ENCODE measurements at regions not wholly inside any gene's neighbourhood (a gene's known extent, or its start where the extent isn't known, plus 50 kb on each side); places are given as distances from the start of the nearest gene placed in this dataset.

DNA sequence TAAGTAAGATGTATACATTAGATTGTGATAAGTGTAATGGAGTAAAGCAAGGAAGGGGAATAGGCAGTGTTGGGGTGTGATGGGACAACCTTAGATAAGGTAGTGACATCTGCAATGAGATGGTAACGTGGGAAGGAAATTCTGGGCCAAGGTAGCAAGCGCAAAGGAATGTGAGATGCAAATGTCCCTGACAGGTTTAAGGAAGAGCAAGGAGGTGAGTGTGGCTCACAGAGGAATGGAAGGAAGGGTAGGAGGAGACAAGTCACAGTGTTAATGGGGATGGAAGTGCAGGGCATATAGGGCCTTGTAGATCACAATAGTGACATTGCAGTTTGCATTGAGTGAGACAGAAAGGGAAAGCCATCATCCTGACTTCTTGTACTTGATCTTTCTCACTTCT, 170.9 kb upstream of the FAM98A start:
- no peak overlapping the region for H3K27ac ChIP-seq (ENCODE audit: low read depth in 2 of 2, low read length in 1 of 2)
- WGBS (ENCODE audit: low lambda C conversion rate): 35% methylated on average over 2 of the region's 2 CpGs
- no peaks in the 10 kb centered on the region for H3K36me3 ChIP-seq (replicated peaks in 1 of 2; ENCODE audit: control insufficient read depth in 1 of 2, insufficient read depth in 2 of 2, low read length in 1 of 2)
- no peaks in the 10 kb centered on the region for H3K9me3 ChIP-seq
- H3K4me3 ChIP-seq (ENCODE audit: low read depth in 2 of 2, low read length in 1 of 2): no peak overlapping the region
- no peaks in the 10 kb centered on the region for H3K79me2 ChIP-seq (ENCODE audit: insufficient read depth)
- H3F3A ChIP-seq (replicated peaks; ENCODE audit: insufficient read depth): no peaks in the 10 kb centered on the region
- H4K20me1 ChIP-seq (ENCODE audit: insufficient read depth): no peaks in the 10 kb centered on the region
- TF ChIP-seq FOSL2 (IDR thresholded peaks at IDR 0.05; ENCODE audit: borderline replicate concordance, low read depth) (no peak), RAD21 (IDR thresholded peaks at IDR 0.05; ENCODE audit: low read length) (no peak)
- no peak overlapping the region for H3K4me2 ChIP-seq
- no peaks in the 10 kb centered on the region for H3K9me2 ChIP-seq
- ChIA-PET POLR2A (no interaction called here), CTCF (no interaction called here)
- no peak overlapping the region for H3K9ac ChIP-seq
- H2AFZ ChIP-seq (ENCODE audit: low read depth): no peak overlapping the region
- DNase-seq: no peak
- H3K27me3 ChIP-seq (ENCODE audit: insufficient read depth): no peaks in the 10 kb centered on the region
- no peaks in the 10 kb centered on the region for H3K4me1 ChIP-seq (ENCODE audit: control insufficient read depth in 1 of 2, insufficient read depth in 2 of 2, low read depth in 1 of 2, low read length in 1 of 2)

DNA sequence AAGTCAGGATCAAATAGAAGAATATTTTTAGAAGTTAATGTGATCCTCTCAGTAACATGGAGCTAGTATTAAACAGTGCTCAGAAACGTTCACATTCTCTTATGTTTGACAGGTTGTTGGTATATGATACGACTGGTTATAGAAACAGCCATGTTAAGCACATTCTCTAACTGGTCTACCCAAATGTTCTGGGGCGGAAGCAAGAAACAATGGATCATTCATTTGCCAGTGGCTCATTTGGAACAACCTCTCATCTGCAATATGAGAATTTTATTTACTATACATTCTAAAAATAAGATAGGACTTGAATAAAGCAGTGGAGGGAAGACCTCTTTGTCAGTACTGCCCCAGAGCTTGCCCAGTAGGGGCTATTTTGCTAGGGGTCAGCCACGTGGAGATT, 167.1 kb upstream of the FAM98A start:
- Histone ChIP-seq H3K27me3 (ENCODE audit: insufficient read depth) (no peaks in the 10 kb centered on the region), H4K20me1 (ENCODE audit: insufficient read depth) (no peaks in the 10 kb centered on the region), H3K27ac (ENCODE audit: low read depth in 2 of 2, low read length in 1 of 2) (no peak overlapping the region), H3K79me2 (ENCODE audit: insufficient read depth) (no peaks in the 10 kb centered on the region), H3K4me3 (ENCODE audit: low read depth in 2 of 2, low read length in 1 of 2) (no peak overlapping the region), H3K9me2 (no peaks in the 10 kb centered on the region), H3K4me1 (ENCODE audit: control insufficient read depth in 1 of 2, insufficient read depth in 2 of 2, low read depth in 1 of 2, low read length in 1 of 2) (no peaks in the 10 kb centered on the region), H3K9me3 (no peaks in the 10 kb centered on the region), H3K36me3 (replicated peaks in 1 of 2; ENCODE audit: control insufficient read depth in 1 of 2, insufficient read depth in 2 of 2, low read length in 1 of 2) (no peaks in the 10 kb centered on the region), H3F3A (replicated peaks; ENCODE audit: insufficient read depth) (no peaks in the 10 kb centered on the region), H3K4me2 (no peak overlapping the region), H2AFZ (ENCODE audit: low read depth) (no peak overlapping the region), H3K9ac (no peak overlapping the region)
- 3% methylated on average over 4 of the region's 4 CpGs for WGBS (ENCODE audit: low lambda C conversion rate)
- ChIA-PET CTCF (no interaction called here), POLR2A (no interaction called here)
- TF ChIP-seq RXRA (IDR thresholded peaks at IDR 0.05; ENCODE audit: borderline replicate concordance, low read depth): no peak
- no peak for TF ChIP-seq NRF1 (IDR thresholded peaks at IDR 0.05; ENCODE audit: low read depth, low read length)
- no peak for TF ChIP-seq NFIC (IDR thresholded peaks at IDR 0.05; ENCODE audit: borderline replicate concordance)
- DNase-seq: no peak

DNA sequence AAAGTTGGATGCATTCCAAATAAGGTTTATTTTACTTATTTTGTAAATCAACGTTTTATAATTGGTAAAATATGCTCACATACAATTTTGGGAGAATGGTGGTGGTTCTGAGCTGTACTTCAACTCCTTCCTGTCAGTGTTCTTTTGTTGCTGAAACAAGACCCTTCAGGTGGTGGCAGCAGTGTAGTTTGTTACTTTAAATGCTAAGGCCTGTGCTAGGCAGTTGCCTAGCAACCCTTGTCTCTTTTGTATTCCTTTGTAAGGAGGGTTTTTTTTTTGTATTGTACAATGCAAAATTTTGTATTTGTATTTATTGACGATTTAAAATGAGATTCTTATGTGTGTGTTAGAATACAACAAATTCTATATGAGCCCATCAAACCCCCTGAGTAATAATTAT, 166.0 kb upstream of the FAM98A start:
- Histone ChIP-seq H3K36me3 (replicated peaks in 1 of 2; ENCODE audit: control insufficient read depth in 1 of 2, insufficient read depth in 2 of 2, low read length in 1 of 2) (no peaks in the 10 kb centered on the region), H3K79me2 (ENCODE audit: insufficient read depth) (no peaks in the 10 kb centered on the region), H3K9me2 (no peaks in the 10 kb centered on the region), H4K20me1 (ENCODE audit: insufficient read depth) (no peaks in the 10 kb centered on the region), H3K9ac (no peak overlapping the region), H3K4me2 (no peak overlapping the region), H2AFZ (ENCODE audit: low read depth) (no peak overlapping the region), H3K9me3 (no peaks in the 10 kb centered on the region), H3K27me3 (ENCODE audit: insufficient read depth) (no peaks in the 10 kb centered on the region), H3K27ac (ENCODE audit: low read depth in 2 of 2, low read length in 1 of 2) (no peak overlapping the region), H3K4me3 (ENCODE audit: low read depth in 2 of 2, low read length in 1 of 2) (no peak overlapping the region), H3K4me1 (ENCODE audit: control insufficient read depth in 1 of 2, insufficient read depth in 2 of 2, low read depth in 1 of 2, low read length in 1 of 2) (no peaks in the 10 kb centered on the region), H3F3A (replicated peaks; ENCODE audit: insufficient read depth) (no peaks in the 10 kb centered on the region)
- ChIA-PET CTCF (no interaction called here), POLR2A (no interaction called here)
- TF ChIP-seq, protein P1, sequence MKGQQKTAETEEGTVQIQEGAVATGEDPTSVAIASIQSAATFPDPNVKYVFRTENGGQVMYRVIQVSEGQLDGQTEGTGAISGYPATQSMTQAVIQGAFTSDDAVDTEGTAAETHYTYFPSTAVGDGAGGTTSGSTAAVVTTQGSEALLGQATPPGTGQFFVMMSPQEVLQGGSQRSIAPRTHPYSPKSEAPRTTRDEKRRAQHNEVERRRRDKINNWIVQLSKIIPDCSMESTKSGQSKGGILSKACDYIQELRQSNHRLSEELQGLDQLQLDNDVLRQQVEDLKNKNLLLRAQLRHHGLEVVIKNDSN (IDR thresholded peaks at IDR 0.05; ENCODE audit: borderline replicate concordance, low read depth): no peak
- TF ChIP-seq NRF1 (IDR thresholded peaks at IDR 0.05; ENCODE audit: low read depth, low read length) (no peak), ELF1 (IDR thresholded peaks at IDR 0.05) (no peak), RFX5 (IDR thresholded peaks at IDR 0.05; ENCODE audit: low read length) (no peak), MEF2A (IDR thresholded peaks at IDR 0.05; ENCODE audit: borderline replicate concordance, low read depth) (no peak), NFIC (IDR thresholded peaks at IDR 0.05; ENCODE audit: borderline replicate concordance) (no peak), TEAD4 (IDR thresholded peaks at IDR 0.05; ENCODE audit: borderline replicate concordance, insufficient read depth) (no peak), FOXJ3 (CRISPR knock-in tag; IDR thresholded peaks at IDR 0.05) (no peak), RAD21 (IDR thresholded peaks at IDR 0.05; ENCODE audit: low read length) (no peak), SIN3A (IDR thresholded peaks at IDR 0.05; ENCODE audit: borderline replicate concordance, low read depth, low read length) (no peak), GABPA (IDR thresholded peaks at IDR 0.05; ENCODE audit: low read depth) (no peak), JUND (IDR thresholded peaks at IDR 0.05) (no peak), RCOR1 (IDR thresholded peaks at IDR 0.05; ENCODE audit: low read length) (no peak), TCF12 (IDR thresholded peaks at IDR 0.05) (no peak), EP300 (IDR thresholded peaks at IDR 0.05; ENCODE audit: borderline replicate concordance in 1 of 2, low read depth in 1 of 2, low read length in 1 of 2) (no peak), FOXM1 (IDR thresholded peaks at IDR 0.05; ENCODE audit: low read depth) (no peak)
- TF ChIP-seq, protein P2, sequence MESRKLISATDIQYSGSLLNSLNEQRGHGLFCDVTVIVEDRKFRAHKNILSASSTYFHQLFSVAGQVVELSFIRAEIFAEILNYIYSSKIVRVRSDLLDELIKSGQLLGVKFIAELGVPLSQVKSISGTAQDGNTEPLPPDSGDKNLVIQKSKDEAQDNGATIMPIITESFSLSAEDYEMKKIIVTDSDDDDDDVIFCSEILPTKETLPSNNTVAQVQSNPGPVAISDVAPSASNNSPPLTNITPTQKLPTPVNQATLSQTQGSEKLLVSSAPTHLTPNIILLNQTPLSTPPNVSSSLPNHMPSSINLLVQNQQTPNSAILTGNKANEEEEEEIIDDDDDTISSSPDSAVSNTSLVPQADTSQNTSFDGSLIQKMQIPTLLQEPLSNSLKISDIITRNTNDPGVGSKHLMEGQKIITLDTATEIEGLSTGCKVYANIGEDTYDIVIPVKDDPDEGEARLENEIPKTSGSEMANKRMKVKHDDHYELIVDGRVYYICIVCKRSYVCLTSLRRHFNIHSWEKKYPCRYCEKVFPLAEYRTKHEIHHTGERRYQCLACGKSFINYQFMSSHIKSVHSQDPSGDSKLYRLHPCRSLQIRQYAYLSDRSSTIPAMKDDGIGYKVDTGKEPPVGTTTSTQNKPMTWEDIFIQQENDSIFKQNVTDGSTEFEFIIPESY (IDR thresholded peaks at IDR 0.05; ENCODE audit: borderline replicate concordance, low read depth): no peak
- TF ChIP-seq, protein P3, sequence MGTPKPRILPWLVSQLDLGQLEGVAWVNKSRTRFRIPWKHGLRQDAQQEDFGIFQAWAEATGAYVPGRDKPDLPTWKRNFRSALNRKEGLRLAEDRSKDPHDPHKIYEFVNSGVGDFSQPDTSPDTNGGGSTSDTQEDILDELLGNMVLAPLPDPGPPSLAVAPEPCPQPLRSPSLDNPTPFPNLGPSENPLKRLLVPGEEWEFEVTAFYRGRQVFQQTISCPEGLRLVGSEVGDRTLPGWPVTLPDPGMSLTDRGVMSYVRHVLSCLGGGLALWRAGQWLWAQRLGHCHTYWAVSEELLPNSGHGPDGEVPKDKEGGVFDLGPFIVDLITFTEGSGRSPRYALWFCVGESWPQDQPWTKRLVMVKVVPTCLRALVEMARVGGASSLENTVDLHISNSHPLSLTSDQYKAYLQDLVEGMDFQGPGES (IDR thresholded peaks at IDR 0.05; ENCODE audit: low read depth, low read length): no peak
- WGBS (ENCODE audit: low lambda C conversion rate): under 1% methylated on average over 2 of the region's 2 CpGs
- no peak for DNase-seq

Data from SK-N-SH (cell line).